D721Med (cell line): ENCODE measurements at regions not wholly inside any gene's neighbourhood (a gene's known extent, or its start where the extent isn't known, plus 50 kb on each side); places are given as distances from the start of the nearest gene placed in this dataset.

Experiments
- DNase-seq: peaks from one replicate; pipeline ENCODE4 v3.0.0; 2011; ENCODE audit warnings: low spot score; ENCODE audit not compliant: insufficient read length
- FAIRE-seq: peaks from 2 replicates; lab custom pipeline; 2011; peaks lifted over from hg19 to GRCh38; lab: Jason Lieb, UNC
- TF ChIP-seq, protein P1 (sequence below): IDR thresholded peaks from 2 replicates; pipeline ENCODE4 v1.5.1; 2012; ENCODE audit warnings: mild to moderate bottlenecking, control low read depth; ENCODE audit not compliant: insufficient read depth; ENCODE audit errors: missing control alignments

GRCh38 chr18:39462436-39462835 is 1896.8 kb upstream of the CELF4 start:
- TF ChIP-seq, protein P1, sequence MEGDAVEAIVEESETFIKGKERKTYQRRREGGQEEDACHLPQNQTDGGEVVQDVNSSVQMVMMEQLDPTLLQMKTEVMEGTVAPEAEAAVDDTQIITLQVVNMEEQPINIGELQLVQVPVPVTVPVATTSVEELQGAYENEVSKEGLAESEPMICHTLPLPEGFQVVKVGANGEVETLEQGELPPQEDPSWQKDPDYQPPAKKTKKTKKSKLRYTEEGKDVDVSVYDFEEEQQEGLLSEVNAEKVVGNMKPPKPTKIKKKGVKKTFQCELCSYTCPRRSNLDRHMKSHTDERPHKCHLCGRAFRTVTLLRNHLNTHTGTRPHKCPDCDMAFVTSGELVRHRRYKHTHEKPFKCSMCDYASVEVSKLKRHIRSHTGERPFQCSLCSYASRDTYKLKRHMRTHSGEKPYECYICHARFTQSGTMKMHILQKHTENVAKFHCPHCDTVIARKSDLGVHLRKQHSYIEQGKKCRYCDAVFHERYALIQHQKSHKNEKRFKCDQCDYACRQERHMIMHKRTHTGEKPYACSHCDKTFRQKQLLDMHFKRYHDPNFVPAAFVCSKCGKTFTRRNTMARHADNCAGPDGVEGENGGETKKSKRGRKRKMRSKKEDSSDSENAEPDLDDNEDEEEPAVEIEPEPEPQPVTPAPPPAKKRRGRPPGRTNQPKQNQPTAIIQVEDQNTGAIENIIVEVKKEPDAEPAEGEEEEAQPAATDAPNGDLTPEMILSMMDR, result no peak
- FAIRE-seq, result no peak
- no peak for DNase-seq

- TF ChIP-seq, protein P1, result no peak
- FAIRE-seq (peak; percentile 32), DNase-seq (no peak)
These were observed 1894.5 kb upstream of the CELF4 start for GRCh38 chr18:39460136-39460535.

DNA sequence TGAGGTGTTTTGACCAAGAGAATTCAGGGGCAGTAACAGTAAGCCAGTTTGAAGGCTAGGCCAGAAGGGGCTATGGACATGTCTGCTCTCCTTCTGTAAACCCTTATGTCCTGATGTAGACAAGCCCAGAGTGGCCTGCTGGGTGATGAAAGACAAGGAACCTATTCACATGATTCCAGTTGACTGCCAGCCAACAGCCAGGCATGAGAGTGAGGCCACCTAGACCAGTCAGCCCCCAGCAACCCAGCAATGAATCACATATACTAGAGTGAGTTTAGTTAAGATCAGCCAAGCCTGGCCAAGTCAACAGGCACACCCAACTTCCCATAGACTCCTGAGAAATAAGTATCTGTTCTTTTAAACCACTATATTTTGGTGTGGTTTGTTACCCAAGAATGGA is 1889.7 kb upstream of the CELF4 start:
- TF ChIP-seq, protein P1, result no peak
- DNase-seq (no peak), FAIRE-seq (no peak)

DNA sequence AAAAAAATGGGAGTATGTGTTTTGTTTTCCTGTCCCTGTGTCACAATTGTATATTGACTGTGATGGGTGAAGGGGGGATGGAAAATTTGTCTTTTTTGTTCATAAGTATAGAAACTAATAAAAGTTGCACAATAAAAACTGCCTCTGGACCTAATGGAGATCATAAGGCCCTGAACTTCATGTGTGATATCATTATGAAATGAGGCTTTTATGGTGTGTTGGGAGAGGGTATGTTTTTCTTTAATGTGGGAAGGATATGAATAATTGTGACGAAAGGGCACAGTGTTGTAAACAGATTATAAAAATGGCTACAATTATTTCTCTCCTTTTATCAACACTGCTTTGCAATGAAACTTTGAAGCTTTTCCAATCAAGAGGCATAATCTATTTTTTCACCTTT is 1889.3 kb upstream of the CELF4 start:
- TF ChIP-seq, protein P1, result no peak
- DNase-seq (no peak), FAIRE-seq (no peak)

DNA sequence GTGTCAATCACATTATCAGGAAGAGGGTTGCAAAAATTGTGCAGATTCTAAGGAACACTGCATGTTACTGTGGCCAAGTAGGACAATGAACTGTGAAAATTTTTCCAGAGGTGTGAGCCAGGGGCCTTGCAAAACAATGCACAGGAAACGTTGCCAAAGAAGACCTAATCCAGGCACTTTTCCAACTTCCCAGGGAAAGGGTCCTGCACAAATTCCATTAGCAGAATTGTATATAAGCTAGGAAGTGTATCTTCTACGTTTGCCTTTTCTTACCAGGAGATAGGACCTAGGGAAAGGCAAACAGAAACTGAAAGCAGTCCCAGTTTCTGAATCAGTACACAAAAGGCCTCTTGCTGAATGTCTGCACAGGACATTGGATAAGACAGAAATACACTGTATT is 1888.3 kb upstream of the CELF4 start:
- DNase-seq, result no peak
- no peak for FAIRE-seq
- TF ChIP-seq, protein P1, result no peak

DNA sequence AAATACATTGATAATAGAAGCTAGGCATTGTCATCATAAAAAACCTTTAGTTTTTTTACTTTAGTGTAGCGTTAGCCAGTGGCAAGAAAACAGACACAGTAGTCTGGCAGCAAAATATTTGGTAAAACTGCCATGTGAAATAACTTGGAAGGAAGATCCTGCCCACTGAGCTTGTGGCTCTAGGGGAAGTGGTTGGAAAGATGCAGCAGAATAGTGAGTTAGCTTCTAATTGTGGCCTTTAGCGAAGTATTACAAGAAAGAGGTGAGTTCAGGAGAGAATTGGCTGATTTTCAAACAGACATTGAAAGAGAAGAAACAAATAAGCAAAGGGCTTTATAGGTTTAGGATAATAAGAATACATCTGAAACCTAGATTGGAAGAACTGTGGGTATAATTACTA is 1887.8 kb upstream of the CELF4 start:
- TF ChIP-seq, protein P1, result no peak
- FAIRE-seq, result no peak

GRCh38 chr18:39450958-39451357 is 1885.4 kb upstream of the CELF4 start:
- TF ChIP-seq, protein P1, result no peak
- FAIRE-seq, result no peak
- DNase-seq, result no peak

More for the DNA sequence above, 1887.8 kb upstream of the CELF4 start:
- no peak for DNase-seq
